NCI-H2107 treated with DMSO at 0.1 percent for 48 hours (cell line): ENCODE measurements at regions not wholly inside any gene's neighbourhood (a gene's known extent, or its start where the extent isn't known, plus 50 kb on each side); places are given as distances from the start of the nearest gene placed in this dataset.
"Not testable (repeated sequence)": the region's sequence is repeated elsewhere in the genome, so short reads cannot be mapped to it uniquely, and the experiment has no call there.

ENCODE experiments used
- DNase-seq: peaks from one replicate; lab custom pipeline; 2025; ENCODE audit not compliant: unreplicated experiment; lab: John Stamatoyannopoulos, UW

GRCh38 chr2:52409308-52410118 is 1358.1 kb upstream of the CHAC2 start:
- not testable (repeated sequence) for DNase-seq

DNA sequence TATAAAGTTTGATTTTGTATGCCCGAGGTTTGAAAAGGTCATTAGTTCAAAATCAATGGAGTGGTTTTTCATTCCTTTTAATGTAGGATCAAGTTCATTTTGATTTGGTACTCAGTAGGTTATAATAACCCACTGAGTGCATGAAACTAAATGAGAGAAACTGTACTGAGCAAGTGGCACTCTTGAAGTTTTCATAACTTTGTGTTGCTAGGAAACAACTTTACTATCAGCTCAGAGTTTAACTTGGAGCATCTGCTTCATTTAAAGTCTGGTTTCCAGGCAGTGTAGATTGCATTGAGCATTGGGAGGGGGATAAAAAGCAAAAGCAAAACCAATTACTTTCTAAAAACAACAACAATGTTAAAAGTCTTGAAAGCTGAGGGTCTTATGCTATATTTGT is 1361.6 kb upstream of the CHAC2 start:
- no peak for DNase-seq

GRCh38 chr2:52404866-52405265 is 1362.7 kb upstream of the CHAC2 start:
- no peak for DNase-seq

GRCh38 chr2:52404046-52404445 is 1363.6 kb upstream of the CHAC2 start:
- DNase-seq = no peak

GRCh38 chr2:52402128-52402527 is 1365.5 kb upstream of the CHAC2 start:
- no peak for DNase-seq

- DNase-seq = no peak
These were observed 1364.9 kb upstream of the NRXN1 start for GRCh38 chr2:52396836-52397235.

- DNase-seq = no peak
These were observed 1364.0 kb upstream of the NRXN1 start for GRCh38 chr2:52395912-52396311.

DNA sequence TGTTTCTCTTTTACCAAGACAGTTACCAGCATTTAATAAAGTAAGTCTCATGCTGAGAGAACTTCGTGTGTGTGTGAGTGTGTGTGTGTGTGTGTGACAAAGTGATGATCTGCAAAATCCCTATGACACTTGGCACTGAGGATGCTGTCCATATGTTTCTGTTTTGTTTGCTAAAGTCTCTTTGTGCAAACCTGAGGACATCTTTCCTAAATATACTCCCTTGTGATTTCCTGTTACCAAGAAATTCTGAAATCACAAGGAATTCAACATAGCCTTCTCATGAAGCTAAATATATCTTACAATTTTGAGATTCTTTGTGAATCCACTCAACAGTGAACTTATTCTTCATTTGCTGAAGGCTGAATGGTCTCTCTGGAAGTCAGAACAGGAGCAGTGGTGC is 1359.7 kb upstream of the NRXN1 start:
- no peak for DNase-seq

DNA sequence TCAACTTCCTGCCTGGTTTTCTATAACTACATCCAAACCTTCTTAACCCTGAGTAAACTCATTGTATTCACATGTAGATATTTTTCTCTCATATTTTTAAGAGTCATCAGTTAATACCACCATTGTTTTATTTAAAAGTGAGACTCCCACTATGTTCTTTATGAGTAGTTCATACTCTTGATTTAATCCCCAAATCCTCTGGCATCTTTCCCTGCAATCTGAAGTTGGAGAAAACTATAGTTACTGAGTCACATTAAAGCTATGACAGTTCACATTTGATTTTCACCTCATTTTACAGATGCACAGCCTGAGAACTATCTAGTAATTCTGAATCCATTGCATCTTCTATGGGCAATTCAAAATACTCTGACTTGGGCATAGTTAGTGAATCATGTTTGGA is 1358.7 kb upstream of the NRXN1 start:
- DNase-seq = no peak

DNA sequence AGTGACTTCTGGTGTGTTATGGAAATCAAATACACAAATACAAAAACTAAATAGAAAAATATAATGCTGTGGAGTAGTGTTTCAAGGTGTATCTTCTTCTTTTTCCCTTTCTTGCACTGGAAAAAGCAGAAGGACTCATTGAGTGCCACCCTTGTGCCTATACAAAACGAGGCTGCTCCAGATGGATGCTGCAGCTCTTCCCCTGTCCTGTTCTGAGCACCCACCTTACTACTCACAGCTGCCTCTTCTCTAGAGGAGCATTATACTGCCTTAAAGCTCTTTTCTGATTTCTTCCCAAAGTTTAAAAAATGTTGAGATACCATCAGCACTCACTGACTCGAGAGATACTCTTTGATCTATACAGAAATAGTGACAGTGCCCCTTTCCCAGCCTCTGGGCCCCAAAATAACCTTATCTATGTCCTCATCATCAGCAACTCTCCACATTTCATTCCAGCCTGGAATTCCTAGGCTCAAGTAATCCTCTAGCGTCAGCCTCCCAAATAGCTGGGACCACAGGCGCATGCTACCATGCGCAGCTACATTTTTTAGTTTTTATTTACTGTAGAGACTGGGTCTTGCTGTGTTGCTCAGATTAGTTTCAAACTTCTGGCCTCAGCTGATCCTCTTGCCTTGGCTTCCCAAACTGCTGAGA is 1356.1 kb upstream of the NRXN1 start:
- no peak for DNase-seq

DNA sequence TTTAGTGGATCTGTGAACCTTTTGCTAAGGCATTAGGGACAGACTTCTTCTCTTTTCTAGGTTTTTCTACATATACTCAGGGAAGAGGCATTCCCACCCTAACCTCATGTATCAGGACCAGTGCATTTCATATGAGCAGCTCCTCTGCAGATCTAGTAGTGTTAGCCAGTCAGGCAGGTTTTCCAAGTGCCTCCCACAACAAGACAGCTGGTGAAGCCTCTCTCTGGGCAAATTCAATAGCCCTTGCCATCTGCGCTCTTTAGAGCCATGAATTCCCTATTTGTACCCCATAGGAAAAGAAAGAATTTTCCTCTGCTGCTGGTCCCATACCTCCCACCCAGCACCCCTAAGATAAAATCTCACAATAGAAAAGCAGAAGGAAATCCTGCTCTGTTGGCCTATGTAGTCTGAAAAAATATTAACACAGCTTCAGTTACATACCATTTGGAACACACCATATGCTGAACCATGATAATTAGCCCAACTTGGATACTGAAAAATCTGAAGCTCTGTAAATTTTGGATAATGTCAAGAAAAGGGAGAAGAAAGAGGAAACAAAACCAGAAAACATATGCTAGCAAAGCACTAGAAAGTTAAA is 1354.6 kb upstream of the NRXN1 start:
- DNase-seq = no peak

- no peak for DNase-seq
These were observed 1351.6 kb upstream of the NRXN1 start for GRCh38 chr2:52383541-52383940.

- no peak for DNase-seq
These were observed 1337.2 kb upstream of the NRXN1 start for GRCh38 chr2:52369178-52369577.

- DNase-seq = no peak
These were observed 1336.2 kb upstream of the NRXN1 start for GRCh38 chr2:52368141-52368540.

GRCh38 chr2:52365946-52366345 is 1334.0 kb upstream of the NRXN1 start:
- DNase-seq = no peak

DNA sequence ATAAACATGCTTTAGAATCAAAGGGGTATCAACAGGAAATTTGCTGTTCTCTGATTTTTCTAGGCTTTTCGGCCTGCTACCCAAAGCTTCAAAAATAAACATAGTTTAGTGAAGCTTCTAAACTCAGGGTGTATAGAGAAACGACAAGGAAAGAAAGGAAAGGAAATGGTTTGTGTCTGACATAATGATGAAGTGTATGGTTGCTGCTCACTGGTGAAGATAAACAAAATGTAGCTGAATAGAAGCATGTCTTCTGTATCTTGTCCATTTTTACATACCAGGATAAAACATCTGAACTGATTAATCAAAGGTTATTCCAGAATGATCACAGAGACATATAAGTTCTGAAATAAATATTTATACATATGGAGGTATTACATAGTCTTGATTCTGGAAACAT is 1324.6 kb upstream of the NRXN1 start:
- DNase-seq = no peak

DNA sequence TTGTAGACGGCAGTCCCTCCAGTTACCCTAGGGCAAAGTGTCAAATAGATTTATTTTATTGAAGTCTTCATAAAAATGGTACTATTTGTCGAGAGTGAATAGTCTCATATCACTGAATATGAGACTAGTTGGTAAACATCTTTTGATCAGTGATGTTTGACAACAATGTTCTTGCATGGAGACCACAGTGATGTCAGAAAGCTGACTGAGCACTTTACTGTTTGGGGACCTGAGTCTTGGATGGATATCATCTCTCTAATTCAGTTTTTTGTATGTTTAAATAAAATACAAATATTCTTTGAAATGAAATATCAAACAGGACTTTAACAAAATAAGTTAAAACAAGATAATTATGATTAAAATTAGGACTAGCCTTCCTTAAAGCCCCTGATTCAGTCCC is 1315.4 kb upstream of the NRXN1 start:
- no peak for DNase-seq

DNA sequence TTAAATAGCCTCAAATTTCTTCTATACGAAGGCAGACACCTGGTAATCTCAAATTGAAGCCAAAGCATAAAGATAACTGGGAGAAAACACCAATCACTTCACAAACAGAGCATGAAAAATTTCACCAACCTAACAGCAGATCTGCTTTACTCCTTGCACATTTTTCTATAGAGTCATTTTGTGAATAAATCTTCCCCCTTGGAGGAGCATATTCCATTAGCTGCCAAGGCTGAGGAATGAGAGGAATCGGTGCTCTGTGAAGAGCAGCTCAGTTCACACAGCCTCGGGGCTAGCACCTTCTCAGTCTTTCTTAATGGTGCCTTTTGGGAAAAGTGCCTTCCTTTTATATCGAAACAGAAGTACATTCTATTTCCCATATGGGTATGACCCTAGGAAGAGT is 1313.7 kb upstream of the NRXN1 start:
- no peak for DNase-seq

DNA sequence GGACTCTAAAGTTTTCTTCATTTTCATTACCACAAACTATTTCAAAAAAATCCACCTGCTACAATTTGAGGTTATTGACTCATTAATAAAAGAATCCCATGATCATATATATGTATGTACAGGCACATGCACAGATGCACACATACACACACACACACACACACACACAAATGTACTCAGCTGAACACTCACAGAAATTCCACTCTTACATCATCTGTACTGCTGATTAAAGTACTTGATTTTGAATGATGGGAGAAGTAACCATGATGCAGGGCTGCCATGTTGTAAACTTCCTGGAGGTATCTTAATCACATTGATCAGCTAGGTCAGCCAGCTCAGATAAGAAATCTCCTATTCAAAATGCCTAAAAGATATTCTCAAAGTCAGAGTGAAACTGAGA is 1313.2 kb upstream of the NRXN1 start:
- DNase-seq = no peak

DNA sequence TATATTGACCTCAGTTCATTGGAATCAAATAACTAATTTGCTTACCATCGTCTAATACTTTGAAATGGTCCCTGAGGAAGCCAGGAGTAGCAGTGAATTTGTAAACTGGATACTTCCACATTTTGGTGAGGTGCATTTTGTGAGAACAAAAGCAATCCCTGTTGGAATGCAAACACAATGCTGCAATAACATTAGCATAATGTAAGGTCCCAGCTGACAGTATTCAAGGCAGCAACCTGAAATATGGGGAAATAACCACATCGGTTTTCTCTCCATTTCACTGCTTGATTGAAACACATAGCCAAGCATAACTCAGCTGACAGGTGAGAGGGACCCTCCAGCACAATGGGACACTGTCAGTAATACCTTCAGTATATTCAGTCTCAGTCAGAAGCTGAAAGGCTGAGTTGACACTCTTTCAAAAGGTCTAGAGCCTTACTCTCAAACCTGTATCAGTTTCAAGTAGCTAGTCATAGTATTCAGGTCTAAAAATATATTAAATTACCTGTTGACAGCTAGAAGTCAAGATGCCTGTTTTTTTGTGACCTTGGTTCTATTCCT is 1311.9 kb upstream of the NRXN1 start:
- DNase-seq = no peak

GRCh38 chr2:52343010-52343409 is 1311.1 kb upstream of the NRXN1 start:
- no peak for DNase-seq

DNA sequence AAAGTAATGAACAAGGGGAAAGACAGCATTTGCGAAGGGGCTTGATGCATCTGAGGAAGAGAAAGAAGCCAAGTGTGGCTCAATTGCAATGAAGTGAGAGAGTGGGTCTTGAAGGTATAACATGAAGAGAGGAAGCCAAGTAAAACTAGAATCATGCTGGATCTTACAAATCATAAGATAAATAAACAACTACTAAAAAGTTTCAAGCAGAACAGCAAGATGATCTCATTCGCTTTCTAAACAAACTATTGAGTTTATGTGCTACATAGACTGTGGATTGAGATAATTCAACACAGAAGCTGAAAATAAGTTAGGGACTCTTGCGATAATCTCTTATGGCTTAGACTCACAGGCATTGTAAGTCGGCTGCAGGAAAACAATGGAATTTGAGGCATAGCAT is 1310.5 kb upstream of the NRXN1 start:
- no peak for DNase-seq
